WTC11 (cell line): ENCODE measurements at regions not wholly inside any gene's neighbourhood (a gene's known extent, or its start where the extent isn't known, plus 50 kb on each side); places are given as distances from the start of the nearest gene placed in this dataset.

ENCODE experiments used
- ATAC-seq: fragments of 200-7000 bp; cut with Tn5 transposase; 2 replicates; pipeline ENCODE4 v1.10.0; 2021; ENCODE audit warnings: mild to moderate bottlenecking, moderate library complexity
- CTCF ChIA-PET: fragments of 300-600 bp; sonication (Branson Sonifier 250); formaldehyde crosslinking; loops from one replicate; lab custom pipeline; 2021; ENCODE audit warnings: antibody characterized with exemption; lab: Charles Lee
- POLR2A ChIA-PET: fragments of 350-600 bp; sonication (Branson Sonifier 250); formaldehyde crosslinking; loops from one replicate; lab custom pipeline; 2021; ENCODE audit warnings: antibody characterized with exemption; lab: Charles Lee
- DNase-seq: peaks from one replicate; pipeline ENCODE4 v3.0.0; 2021; ENCODE audit warnings: low spot score
- H3K27ac Mint-ChIP-seq: 2 replicates; pipeline ENCODE4 v1.8.0; 2021; ENCODE audit warnings: mixed read lengths
- H3K27me3 Mint-ChIP-seq: 2 replicates; pipeline ENCODE4 v1.8.0; 2021; ENCODE audit warnings: low read depth, mild to moderate bottlenecking, moderate library complexity, mixed read lengths
- H3K36me3 Mint-ChIP-seq: 2 replicates; pipeline ENCODE4 v1.8.0; 2021; ENCODE audit warnings: mixed read lengths
- H3K4me1 Mint-ChIP-seq: 2 replicates; pipeline ENCODE4 v1.8.0; 2022; ENCODE audit warnings: mixed read lengths
- H3K4me3 Mint-ChIP-seq: 2 replicates; pipeline ENCODE4 v1.8.0; 2021; ENCODE audit warnings: mild to moderate bottlenecking, moderate library complexity, mixed read lengths
- H3K9me3 Mint-ChIP-seq: 2 replicates; pipeline ENCODE4 v1.8.0; 2021; ENCODE audit warnings: mixed read lengths
- AFF4 ChIP-seq: sonication (generic); formaldehyde crosslinking; IDR thresholded peaks from 2 replicates; pipeline ENCODE4 v1.8.1; 2023; ENCODE audit warnings: mild to moderate bottlenecking, missing genetic modification reagents, borderline replicate concordance
- ATF1 ChIP-seq: sonication (generic); formaldehyde crosslinking; IDR thresholded peaks from 2 replicates; pipeline ENCODE4 v1.8.1; 2023; ENCODE audit warnings: mild to moderate bottlenecking, moderate library complexity, missing genetic modification reagents
- ATF6 ChIP-seq: sonication (generic); formaldehyde crosslinking; IDR thresholded peaks from 2 replicates; pipeline ENCODE4 v1.8.1; 2023; ENCODE audit warnings: mild to moderate bottlenecking, missing genetic modification reagents
- CREB1 ChIP-seq: sonication (generic); formaldehyde crosslinking; IDR thresholded peaks from 2 replicates; pipeline ENCODE4 v1.8.0; 2023; ENCODE audit warnings: mild to moderate bottlenecking, missing genetic modification reagents
- ELF4 ChIP-seq: sonication (generic); formaldehyde crosslinking; IDR thresholded peaks from 2 replicates; pipeline ENCODE4 v1.8.1; 2022; ENCODE audit warnings: low read depth, mild to moderate bottlenecking, moderate library complexity, missing genetic modification reagents
- EMX1 ChIP-seq: fragments of 250-450 bp; sonication (Bioruptor Pico); IDR thresholded peaks from 2 replicates; pipeline ENCODE4 v1.8.0; 2021; ENCODE audit warnings: mild to moderate bottlenecking
- ETV6 ChIP-seq: sonication (generic); formaldehyde crosslinking; IDR thresholded peaks from 2 replicates; pipeline ENCODE4 v1.8.1; 2022; ENCODE audit warnings: mild to moderate bottlenecking, missing genetic modification reagents
- FOXJ3 ChIP-seq: sonication (generic); formaldehyde crosslinking; IDR thresholded peaks from 2 replicates; pipeline ENCODE4 v1.9.0; 2021; ENCODE audit warnings: missing genetic modification reagents, mild to moderate bottlenecking, borderline replicate concordance
- FOXP1 ChIP-seq: sonication (generic); formaldehyde crosslinking; IDR thresholded peaks from 2 replicates; pipeline ENCODE4 v1.8.0; 2022; ENCODE audit warnings: missing genetic modification reagents, mild to moderate bottlenecking, moderate library complexity, borderline replicate concordance
- GABPB1 ChIP-seq: sonication (generic); formaldehyde crosslinking; IDR thresholded peaks from 2 replicates; pipeline ENCODE4 v1.8.1; 2023; ENCODE audit warnings: mild to moderate bottlenecking, missing genetic modification reagents
- KAT7 ChIP-seq: sonication (generic); formaldehyde crosslinking; IDR thresholded peaks from 2 replicates; pipeline ENCODE4 v1.8.1; 2023; ENCODE audit warnings: missing genetic modification reagents, mild to moderate bottlenecking, borderline replicate concordance
- NFATC4 ChIP-seq: fragments of 250-450 bp; sonication (Bioruptor Pico); IDR thresholded peaks from 2 replicates; pipeline ENCODE4 v1.9.0; 2021; ENCODE audit warnings: mild to moderate bottlenecking
- NR1H2 ChIP-seq: sonication (generic); formaldehyde crosslinking; IDR thresholded peaks from 2 replicates; pipeline ENCODE4 v1.9.0; 2021; ENCODE audit warnings: mild to moderate bottlenecking, moderate library complexity, missing genetic modification reagents
- TP53 ChIP-seq: sonication (generic); formaldehyde crosslinking; IDR thresholded peaks from 2 replicates; pipeline ENCODE4 v1.8.1; 2023; ENCODE audit warnings: mild to moderate bottlenecking, missing genetic modification reagents
- ZBTB21 ChIP-seq: sonication (generic); formaldehyde crosslinking; IDR thresholded peaks from 2 replicates; pipeline ENCODE4 v1.8.1; 2023; ENCODE audit warnings: mild to moderate bottlenecking, missing genetic modification reagents, borderline replicate concordance
- ZNF121 ChIP-seq: sonication (generic); formaldehyde crosslinking; IDR thresholded peaks from 2 replicates; pipeline ENCODE4 v1.8.0; 2023; ENCODE audit warnings: missing genetic modification reagents
- ZNF138 ChIP-seq: sonication (generic); formaldehyde crosslinking; conservative IDR thresholded peaks from 2 replicates; pipeline ENCODE4 v1.8.1; 2022; ENCODE audit warnings: mild to moderate bottlenecking, moderate library complexity, missing genetic modification reagents
- ZNF317 ChIP-seq: sonication (generic); formaldehyde crosslinking; IDR thresholded peaks from 2 replicates; pipeline ENCODE4 v1.8.1; 2023; ENCODE audit warnings: low read depth, mild to moderate bottlenecking, moderate library complexity, missing genetic modification reagents, borderline replicate concordance
- ZNF416 ChIP-seq: fragments of 250-450 bp; sonication (Bioruptor Pico); IDR thresholded peaks from 2 replicates; pipeline ENCODE4 v1.9.0; 2021; ENCODE audit warnings: mild to moderate bottlenecking, inconsistent platforms
- ZNF512 ChIP-seq: sonication (generic); formaldehyde crosslinking; IDR thresholded peaks from 2 replicates; pipeline ENCODE4 v1.8.1; 2022; ENCODE audit warnings: missing genetic modification reagents, borderline replicate concordance

- Mint-ChIP-seq H3K27me3 (no peaks in the 10 kb centered on the region), H3K9me3 (peaks cover 13% of the 10 kb centered on the region), H3K4me1 (peaks cover 4% of the 10 kb centered on the region; the same call in 1 of the 2 replicates), H3K27ac (no peak overlapping the region), H3K36me3 (no peaks in the 10 kb centered on the region), H3K4me3 (no peak overlapping the region)
- DNase-seq (no peak), ATAC-seq (no peak)
- CTCF ChIA-PET = no interaction called here
- TF ChIP-seq GABPB1 (no peak), CREB1 (no peak), ZNF416 (CRISPR knock-in tag) (no peak), FOXJ3 (CRISPR knock-in tag) (no peak), ATF1 (CRISPR knock-in tag) (no peak), EMX1 (CRISPR knock-in tag) (no peak), NFATC4 (CRISPR knock-in tag) (no peak), ZNF138 (CRISPR knock-in tag) (no peak), ZNF121 (no peak), ZNF512 (CRISPR knock-in tag) (no peak), ETV6 (CRISPR knock-in tag) (no peak), ZNF317 (CRISPR knock-in tag) (no peak), KAT7 (CRISPR knock-in tag) (no peak), AFF4 (CRISPR knock-in tag) (no peak)
- POLR2A ChIA-PET = no interaction called here
Measured at GRCh38 chr6:167721291-167721690, 105.4 kb upstream of the AFDN start.

GRCh38 chr6:167722634-167723309 is 103.9 kb upstream of the AFDN start:
- POLR2A ChIA-PET = no interaction called here
- DNase-seq (no peak), ATAC-seq (peak; percentile 24; the same call in 1 of the 2 replicates)
- H3K4me1 Mint-ChIP-seq = peaks cover 4% of the 10 kb centered on the region; the same call in 1 of the 2 replicates
- no peak overlapping the region for H3K4me3 Mint-ChIP-seq
- H3K27ac Mint-ChIP-seq = no peak overlapping the region
- peaks cover 12% of the 10 kb centered on the region for H3K9me3 Mint-ChIP-seq
- H3K27me3 Mint-ChIP-seq = no peaks in the 10 kb centered on the region
- no peaks in the 10 kb centered on the region for H3K36me3 Mint-ChIP-seq
- TF ChIP-seq ELF4 (CRISPR knock-in tag) (no peak), FOXP1 (CRISPR knock-in tag) (no peak), TP53 (no peak), ZBTB21 (no peak), ATF6 (no peak), NR1H2 (CRISPR knock-in tag) (no peak)
- CTCF ChIA-PET = no interaction called here
